GM12891 (cell line): ENCODE measurements at regions not wholly inside any gene's neighbourhood (a gene's known extent, or its start where the extent isn't known, plus 50 kb on each side); places are given as distances from the start of the nearest gene placed in this dataset.
"Not testable (repeated sequence)": the region's sequence is repeated elsewhere in the genome, so short reads cannot be mapped to it uniquely, and the experiment has no call there.

Experiments used
- DNase-seq: peaks from one replicate; pipeline ENCODE4 v3.0.0; 2011; ENCODE audit warnings: low spot score; ENCODE audit not compliant: insufficient read length
- FAIRE-seq: peaks from 2 replicates; lab custom pipeline; 2011; peaks lifted over from hg19 to GRCh38; lab: Jason Lieb, UNC
- PAX5 ChIP-seq: IDR thresholded peaks from 2 replicates; pipeline ENCODE4 v1.6.1; 2011; ENCODE audit warnings: low read length, moderate library complexity, mild to moderate bottlenecking; ENCODE audit not compliant: insufficient read depth, severe bottlenecking
- POLR2A ChIP-seq: IDR thresholded peaks from 2 replicates; pipeline ENCODE4 v1.6.1; 2011; ENCODE audit warnings: low read depth, low read length, control low read depth
- POLR2AphosphoS5 ChIP-seq: IDR thresholded peaks from 2 replicates; pipeline ENCODE4 v1.6.1; 2011; ENCODE audit warnings: low read depth, low read length, control low read depth
- POU2F2 ChIP-seq: IDR thresholded peaks from 2 replicates; pipeline ENCODE4 v1.6.1; 2011; ENCODE audit warnings: low read depth, mild to moderate bottlenecking, control low read depth, low read length, moderate library complexity
- SPI1 ChIP-seq: IDR thresholded peaks from 2 replicates; pipeline ENCODE4 v1.6.1; 2011; ENCODE audit warnings: low read depth, low read length, control low read depth
- TAF1 ChIP-seq: IDR thresholded peaks from 2 replicates; pipeline ENCODE4 v1.6.1; 2011; ENCODE audit warnings: low read depth, low read length, control low read depth

DNA sequence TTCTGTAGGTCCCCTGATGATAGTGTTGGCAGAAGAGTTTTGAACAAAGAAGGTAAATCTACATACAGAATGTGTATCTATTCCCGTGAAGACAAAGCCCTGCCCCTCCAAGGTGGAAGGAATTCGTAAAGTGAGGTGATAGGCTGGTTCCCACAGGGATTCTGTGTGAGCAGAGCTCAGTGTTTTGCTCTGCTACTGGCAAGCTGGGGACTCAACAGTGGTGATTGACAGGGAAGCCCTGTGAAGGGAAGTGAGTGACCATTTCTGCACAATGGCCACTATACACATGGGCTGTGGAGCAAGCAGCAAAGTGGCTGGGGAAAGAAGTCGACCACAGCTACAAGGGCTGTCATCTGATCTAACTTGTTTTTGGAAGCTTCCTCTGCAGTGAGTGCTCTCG lies 90.0 kb upstream of the LRRN2 start:
- DNase-seq (no peak), FAIRE-seq (no peak)

GRCh38 chr1:204777591-204777990 lies 92.1 kb upstream of the LRRN2 start:
- no peak for TF ChIP-seq TAF1
- FAIRE-seq (no peak), DNase-seq (no peak)

More for the DNA sequence above, 90.0 kb upstream of the LRRN2 start:
- TF ChIP-seq POLR2A: no peak
- no peak for TF ChIP-seq TAF1
- TF ChIP-seq POU2F2: no peak
- TF ChIP-seq PAX5: no peak
- TF ChIP-seq POLR2AphosphoS5: no peak
- TF ChIP-seq SPI1: no peak

GRCh38 chr1:204780630-204781029 lies 90.0 kb upstream of the NFASC start:
- TF ChIP-seq SPI1 (no peak), PAX5 (no peak), POLR2AphosphoS5 (no peak)
- no peak for DNase-seq
- no peak for FAIRE-seq

GRCh38 chr1:204782118-204782700 lies 88.5 kb upstream of the NFASC start:
- FAIRE-seq (no peak), DNase-seq (no peak)
- TF ChIP-seq PAX5: no peak
- no peak for TF ChIP-seq TAF1
- TF ChIP-seq SPI1: no peak
- TF ChIP-seq POLR2AphosphoS5: no peak
- no peak for TF ChIP-seq POU2F2
- no peak for TF ChIP-seq POLR2A

GRCh38 chr1:204785023-204785422 lies 85.6 kb upstream of the NFASC start:
- FAIRE-seq, DNase-seq: not testable (repeated sequence)

DNA sequence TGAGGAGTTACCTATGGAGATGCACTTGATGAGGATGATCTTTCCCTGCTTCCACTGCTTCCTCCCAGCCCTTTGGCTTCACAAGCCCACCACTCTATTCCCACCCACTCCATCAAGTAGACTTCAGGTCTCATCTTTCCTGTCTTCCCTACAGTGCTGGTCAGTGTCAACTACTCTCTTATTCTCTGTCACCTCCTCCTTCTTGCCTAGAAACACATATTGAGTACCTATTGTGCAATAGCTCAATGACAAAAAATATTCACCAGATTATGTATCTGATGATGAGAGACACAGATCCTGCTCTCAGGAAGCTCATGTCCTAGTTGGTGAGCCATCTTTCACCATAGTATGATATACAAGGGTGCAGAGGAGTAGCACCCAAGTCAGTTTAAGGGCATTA lies 82.2 kb upstream of the NFASC start:
- TF ChIP-seq TAF1 (no peak), POLR2AphosphoS5 (no peak), POLR2A (no peak), SPI1 (no peak), PAX5 (no peak), POU2F2 (no peak)
- no peak for FAIRE-seq
- no peak for DNase-seq

GRCh38 chr1:204791453-204792353 lies 79.0 kb upstream of the NFASC start:
- FAIRE-seq (no peak), DNase-seq (peak; percentile 60)
- no peak for TF ChIP-seq PAX5

- FAIRE-seq (no peak), DNase-seq (no peak)
- TF ChIP-seq SPI1 (no peak), POLR2A (no peak), PAX5 (no peak), TAF1 (no peak)
Observed at GRCh38 chr1:204792354-204792692, 78.3 kb upstream of the NFASC start.

- FAIRE-seq: no peak
- DNase-seq: no peak
- TF ChIP-seq TAF1 (no peak), PAX5 (no peak), POU2F2 (no peak), POLR2A (no peak), POLR2AphosphoS5 (no peak), SPI1 (no peak)
Observed at GRCh38 chr1:204793259-204793914, 77.3 kb upstream of the NFASC start.

- FAIRE-seq, DNase-seq: not testable (repeated sequence)
Observed at GRCh38 chr1:204796886-204797285, 73.8 kb upstream of the NFASC start.

- TF ChIP-seq POU2F2 (no peak), TAF1 (no peak), SPI1 (no peak), POLR2A (no peak), PAX5 (no peak), POLR2AphosphoS5 (no peak)
- FAIRE-seq (no peak), DNase-seq (no peak)
Observed at GRCh38 chr1:204797401-204797800, 73.3 kb upstream of the NFASC start.
